SK-N-SH (cell line): ENCODE measurements at regions not wholly inside any gene's neighbourhood (a gene's known extent, or its start where the extent isn't known, plus 50 kb on each side); places are given as distances from the start of the nearest gene placed in this dataset.

ENCODE experiments used
- CTCF ChIA-PET: fragments of 300-600, 350-600 bp; formaldehyde crosslinking; extraction: SDS; loops from one replicate; lab custom pipeline; 2021; lab: Yijun Ruan, JAX
- POLR2A ChIA-PET: fragments of 350-600 bp; sonication (Branson Sonifier 250); formaldehyde crosslinking; extraction: SDS; loops from one replicate; lab custom pipeline; 2020; ENCODE audit warnings: antibody characterized with exemption, inconsistent platforms; lab: Yijun Ruan, JAX
- DNase-seq: peaks from one replicate; pipeline ENCODE4 v3.0.0; 2012
- H2AFZ ChIP-seq: fragments of 200-600 bp; sonication (generic); 2 replicates; pipeline ENCODE4 v1.8.1; 2016; ENCODE audit warnings: antibody characterized with exemption, mild to moderate bottlenecking, low read depth
- H3F3A ChIP-seq: fragments of 200-600 bp; sonication (generic); replicated peaks from 2 replicates; pipeline ENCODE3; 2016; ENCODE audit warnings: antibody characterized with exemption, mild to moderate bottlenecking; ENCODE audit not compliant: insufficient read depth
- H3K27ac ChIP-seq, 2 experiments: fragments of 200-500 bp in 1 of 2; fragments of 200-600 bp in 1 of 2; sonication (Bioruptor generic) in 1 of 2; sonication (generic), shearing (Covaris generic) in 1 of 2; 2 replicates each; pipeline versions ENCODE4 v1.5.1 to v1.6.1; 2014 to 2016; ENCODE audit warnings: low read depth in 2 of 2, inconsistent platforms in 1 of 2, low read length in 1 of 2, mild to moderate bottlenecking in 1 of 2, mixed read lengths in 1 of 2
- H3K27me3 ChIP-seq: fragments of 200-600 bp; sonication (generic), shearing (Covaris generic); 2 replicates; pipeline ENCODE4 v1.6.1; 2016; ENCODE audit warnings: mixed run types; ENCODE audit not compliant: insufficient read depth
- H3K36me3 ChIP-seq, 2 experiments: fragments of 200-500 bp in 1 of 2; fragments of 200-600 bp in 1 of 2; sonication (Bioruptor generic) in 1 of 2; sonication (generic) in 1 of 2; replicated peaks in 1 of 2; 2 replicates each; pipeline versions ENCODE3 to v1.5.1; 2014 to 2016; ENCODE audit warnings: low read length in 1 of 2, mild to moderate bottlenecking in 1 of 2; ENCODE audit not compliant: insufficient read depth in 2 of 2, control insufficient read depth in 1 of 2
- H3K4me1 ChIP-seq, 2 experiments: fragments of 200-500 bp in 1 of 2; fragments of 200-600 bp in 1 of 2; sonication (Bioruptor generic) in 1 of 2; sonication (generic), shearing (Covaris generic) in 1 of 2; 2 replicates each; pipeline versions ENCODE4 v1.5.1 to v1.6.1; 2014 to 2016; ENCODE audit warnings: low read depth in 1 of 2, low read length in 1 of 2, mixed run types in 1 of 2; ENCODE audit not compliant: insufficient read depth in 2 of 2, control insufficient read depth in 1 of 2
- H3K4me2 ChIP-seq: fragments of 200-600 bp; sonication (generic), shearing (Covaris generic); 2 replicates; pipeline ENCODE4 v1.6.1; 2017; ENCODE audit warnings: mixed run types
- H3K4me3 ChIP-seq, 2 experiments: fragments of 200-500 bp in 1 of 2; fragments of 200-600 bp in 1 of 2; sonication (Bioruptor generic) in 1 of 2; sonication (generic), shearing (Covaris generic) in 1 of 2; 2 replicates each; pipeline versions ENCODE4 v1.5.1 to v1.8.1; 2014 to 2016; ENCODE audit warnings: low read depth in 2 of 2, inconsistent platforms in 1 of 2, low read length in 1 of 2, mild to moderate bottlenecking in 1 of 2, mixed read lengths in 1 of 2, moderate library complexity in 1 of 2
- H3K79me2 ChIP-seq: fragments of 200-600 bp; sonication (generic); 2 replicates; pipeline ENCODE4 v1.8.1; 2017; ENCODE audit warnings: mild to moderate bottlenecking; ENCODE audit not compliant: insufficient read depth
- H3K9ac ChIP-seq: fragments of 200-600 bp; sonication (generic); 2 replicates; pipeline ENCODE4 v1.6.1; 2017; ENCODE audit warnings: mixed run types
- H3K9me2 ChIP-seq: fragments of 200-600 bp; sonication (generic); 2 replicates; pipeline ENCODE4 v1.6.1; 2017; ENCODE audit warnings: mixed run types
- H3K9me3 ChIP-seq: fragments of 200-600 bp; sonication (generic); 2 replicates; pipeline ENCODE4 v1.6.1; 2017; ENCODE audit warnings: mixed run types, mild to moderate bottlenecking, moderate library complexity
- H4K20me1 ChIP-seq: fragments of 200-600 bp; sonication (generic); 2 replicates; pipeline ENCODE4 v1.6.1; 2017; ENCODE audit warnings: mild to moderate bottlenecking, mixed run types; ENCODE audit not compliant: insufficient read depth
- CHD2 ChIP-seq: fragments of 150-350 bp; IDR thresholded peaks from 2 replicates; pipeline ENCODE4 v1.6.1; 2018; ENCODE audit warnings: low read length; ENCODE audit not compliant: partially characterized antibody
- ELF1 ChIP-seq: IDR thresholded peaks from 2 replicates; pipeline ENCODE4 v1.4.0; 2012
- EP300 ChIP-seq, 2 experiments: IDR thresholded peaks; 2 replicates each; pipeline versions ENCODE4 v1.4.0 to v1.6.1; 2012; ENCODE audit warnings: borderline replicate concordance in 1 of 2, low read depth in 1 of 2, low read length in 1 of 2
- FOSL2 ChIP-seq: IDR thresholded peaks from 2 replicates; pipeline ENCODE4 v1.4.0; 2012; ENCODE audit warnings: low read depth, mild to moderate bottlenecking, moderate library complexity, borderline replicate concordance
- FOXM1 ChIP-seq: IDR thresholded peaks from 2 replicates; pipeline ENCODE4 v1.4.0; 2012; ENCODE audit warnings: low read depth, mild to moderate bottlenecking
- MXI1 ChIP-seq: IDR thresholded peaks from 2 replicates; pipeline ENCODE4 v1.6.1; 2012; ENCODE audit warnings: mild to moderate bottlenecking, low read depth, low read length, improper control_type of control experiment
- NFIC ChIP-seq: IDR thresholded peaks from 2 replicates; pipeline ENCODE4 v1.4.0; 2012; ENCODE audit warnings: borderline replicate concordance
- NRF1 ChIP-seq: IDR thresholded peaks from 2 replicates; pipeline ENCODE4 v1.6.1; 2012; ENCODE audit warnings: low read depth, mild to moderate bottlenecking, low read length
- RAD21 ChIP-seq: IDR thresholded peaks from 2 replicates; pipeline ENCODE4 v1.6.1; 2012; ENCODE audit warnings: mild to moderate bottlenecking, low read length
- RCOR1 ChIP-seq: fragments of 150-350 bp; IDR thresholded peaks from 2 replicates; pipeline ENCODE4 v1.6.1; 2017; ENCODE audit warnings: antibody characterized with exemption, low read length
- RFX5 ChIP-seq: IDR thresholded peaks from 2 replicates; pipeline ENCODE4 v1.6.1; 2012; ENCODE audit warnings: mild to moderate bottlenecking, improper control_type of control experiment, low read length
- RXRA ChIP-seq: IDR thresholded peaks from 2 replicates; pipeline ENCODE4 v1.4.0; 2012; ENCODE audit warnings: low read depth, mild to moderate bottlenecking, borderline replicate concordance
- SIN3A ChIP-seq: IDR thresholded peaks from 2 replicates; pipeline ENCODE4 v1.6.1; 2012; ENCODE audit warnings: low read depth, mild to moderate bottlenecking, low read length, moderate library complexity, borderline replicate concordance
- SMC3 ChIP-seq: IDR thresholded peaks from 2 replicates; pipeline ENCODE4 v1.6.1; 2012; ENCODE audit warnings: low read depth, low read length, improper control_type of control experiment
- WGBS: methylation state at CpG from one replicate; pipeline ENCODE4 v1.1.6; 2017; ENCODE audit warnings: low lambda C conversion rate; 5-methylcytosine and 5-hydroxymethylcytosine counted together
- TF ChIP-seq, protein P1 (sequence below): fragments of 150-350 bp; IDR thresholded peaks from 2 replicates; pipeline ENCODE4 v1.6.1; 2017; ENCODE audit warnings: antibody characterized with exemption, low read length, low read depth, borderline replicate concordance
- TF ChIP-seq, protein P2 (sequence below): IDR thresholded peaks from 2 replicates; pipeline ENCODE4 v1.4.0; 2012; ENCODE audit warnings: low read depth, borderline replicate concordance
- TF ChIP-seq, protein P3 (sequence below): IDR thresholded peaks from 2 replicates; pipeline ENCODE4 v1.4.0; 2012; ENCODE audit warnings: low read depth
- TF ChIP-seq, protein P4 (sequence below): fragments of 150-350 bp; IDR thresholded peaks from 2 replicates; pipeline ENCODE4 v1.6.1; 2016; ENCODE audit warnings: mild to moderate bottlenecking, low read depth, low read length
- TF ChIP-seq, protein P5 (sequence below): IDR thresholded peaks from 2 replicates; pipeline ENCODE4; 2012

DNA sequence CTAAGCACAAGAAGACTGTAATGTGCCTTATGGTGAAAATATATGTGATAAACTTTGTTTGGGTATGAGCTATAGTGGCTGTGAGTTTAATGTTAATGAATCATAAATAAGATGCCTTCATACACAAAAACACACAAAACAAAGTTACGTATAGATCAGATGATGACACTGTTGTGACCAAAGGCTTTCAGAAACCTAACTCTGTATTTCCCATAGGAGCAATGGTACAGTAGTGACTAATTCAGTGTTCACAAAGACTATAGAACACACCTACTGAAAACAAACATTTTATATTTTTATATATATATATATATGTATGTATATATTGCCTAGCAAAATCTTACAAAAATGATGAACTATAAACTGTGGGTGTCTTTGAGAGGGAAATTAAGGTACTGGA, 393.8 kb upstream of the DCN start:
- TF ChIP-seq CHD2 = no peak
- TF ChIP-seq, protein P1, sequence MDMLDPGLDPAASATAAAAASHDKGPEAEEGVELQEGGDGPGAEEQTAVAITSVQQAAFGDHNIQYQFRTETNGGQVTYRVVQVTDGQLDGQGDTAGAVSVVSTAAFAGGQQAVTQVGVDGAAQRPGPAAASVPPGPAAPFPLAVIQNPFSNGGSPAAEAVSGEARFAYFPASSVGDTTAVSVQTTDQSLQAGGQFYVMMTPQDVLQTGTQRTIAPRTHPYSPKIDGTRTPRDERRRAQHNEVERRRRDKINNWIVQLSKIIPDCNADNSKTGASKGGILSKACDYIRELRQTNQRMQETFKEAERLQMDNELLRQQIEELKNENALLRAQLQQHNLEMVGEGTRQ = no peak
- TF ChIP-seq RCOR1 = no peak
- TF ChIP-seq, protein P2, sequence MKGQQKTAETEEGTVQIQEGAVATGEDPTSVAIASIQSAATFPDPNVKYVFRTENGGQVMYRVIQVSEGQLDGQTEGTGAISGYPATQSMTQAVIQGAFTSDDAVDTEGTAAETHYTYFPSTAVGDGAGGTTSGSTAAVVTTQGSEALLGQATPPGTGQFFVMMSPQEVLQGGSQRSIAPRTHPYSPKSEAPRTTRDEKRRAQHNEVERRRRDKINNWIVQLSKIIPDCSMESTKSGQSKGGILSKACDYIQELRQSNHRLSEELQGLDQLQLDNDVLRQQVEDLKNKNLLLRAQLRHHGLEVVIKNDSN = no peak
- no peak for TF ChIP-seq EP300 (IDR thresholded peaks at IDR 0.05; ENCODE audit: borderline replicate concordance in 1 of 2, low read depth in 1 of 2, low read length in 1 of 2)
- no peak for TF ChIP-seq NRF1
- TF ChIP-seq, protein P3, sequence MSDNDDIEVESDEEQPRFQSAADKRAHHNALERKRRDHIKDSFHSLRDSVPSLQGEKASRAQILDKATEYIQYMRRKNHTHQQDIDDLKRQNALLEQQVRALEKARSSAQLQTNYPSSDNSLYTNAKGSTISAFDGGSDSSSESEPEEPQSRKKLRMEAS = no peak
- TF ChIP-seq, protein P4, sequence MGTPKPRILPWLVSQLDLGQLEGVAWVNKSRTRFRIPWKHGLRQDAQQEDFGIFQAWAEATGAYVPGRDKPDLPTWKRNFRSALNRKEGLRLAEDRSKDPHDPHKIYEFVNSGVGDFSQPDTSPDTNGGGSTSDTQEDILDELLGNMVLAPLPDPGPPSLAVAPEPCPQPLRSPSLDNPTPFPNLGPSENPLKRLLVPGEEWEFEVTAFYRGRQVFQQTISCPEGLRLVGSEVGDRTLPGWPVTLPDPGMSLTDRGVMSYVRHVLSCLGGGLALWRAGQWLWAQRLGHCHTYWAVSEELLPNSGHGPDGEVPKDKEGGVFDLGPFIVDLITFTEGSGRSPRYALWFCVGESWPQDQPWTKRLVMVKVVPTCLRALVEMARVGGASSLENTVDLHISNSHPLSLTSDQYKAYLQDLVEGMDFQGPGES = no peak
- no peaks in the 10 kb centered on the region for H3K9me2 ChIP-seq
- CTCF ChIA-PET = interaction anchor here (1.0 to 7.7 kb wide), 3 partner anchors 195 to 1074 kb away, joined by 3 to 72 read pairs (median 6); no protein-coding TSS in a partner anchor
- no peaks in the 10 kb centered on the region for H3K27me3 ChIP-seq
- POLR2A ChIA-PET = no interaction called here
- no peaks in the 10 kb centered on the region for H3K9me3 ChIP-seq
- peak overlapping the region in 1 of 2 experiments; percentile 99; a peak in 2 of 4 replicates for H3K27ac ChIP-seq
- no peaks in the 10 kb centered on the region for H4K20me1 ChIP-seq
- H3K36me3 ChIP-seq = no peaks in the 10 kb centered on the region
- no peak overlapping the region for H3K4me3 ChIP-seq
- no peaks in the 10 kb centered on the region for H3F3A ChIP-seq
- no peaks in the 10 kb centered on the region for H3K79me2 ChIP-seq
- H3K4me1 ChIP-seq = peaks cover 9 to 22% of the 10 kb centered on the region in 2 experiments; a peak in 3 of 4 replicates
- no peak for DNase-seq
- WGBS = 96% methylated on average over 1 of the region's 1 CpG
- H3K4me2 ChIP-seq = no peak overlapping the region
- no peak overlapping the region for H3K9ac ChIP-seq
- H2AFZ ChIP-seq = no peak overlapping the region

DNA sequence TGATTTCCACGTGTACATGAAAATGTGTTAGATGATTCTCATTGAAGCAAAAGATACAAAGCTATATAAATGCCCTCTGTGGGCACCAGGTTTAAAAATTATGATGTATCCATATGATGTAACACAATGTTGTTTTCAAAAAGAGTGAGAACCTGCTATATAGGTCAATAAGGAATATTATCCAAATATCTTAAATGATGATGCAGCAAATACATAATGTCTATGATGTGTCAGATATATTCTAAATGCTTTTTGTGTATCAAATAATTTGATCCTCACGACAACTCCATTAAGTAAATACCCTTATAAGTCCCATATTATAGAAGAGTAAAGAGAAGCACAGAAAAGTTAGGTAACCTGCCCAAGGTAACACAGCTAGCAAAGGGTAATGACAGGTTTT, 393.0 kb upstream of the DCN start:
- Histone ChIP-seq H3K9ac (no peak overlapping the region), H3K27me3 (no peaks in the 10 kb centered on the region), H4K20me1 (no peaks in the 10 kb centered on the region), H3K79me2 (no peaks in the 10 kb centered on the region), H3K27ac (no peak overlapping the region), H2AFZ (no peak overlapping the region), H3K9me2 (no peaks in the 10 kb centered on the region), H3K36me3 (no peaks in the 10 kb centered on the region), H3F3A (no peaks in the 10 kb centered on the region), H3K4me2 (no peak overlapping the region), H3K4me1 (peaks cover 9 to 21% of the 10 kb centered on the region in 2 experiments; a peak in 3 of 4 replicates), H3K9me3 (no peaks in the 10 kb centered on the region), H3K4me3 (no peak overlapping the region)
- DNase-seq = no peak
- ChIA-PET POLR2A (interaction anchor here (1.5 kb wide), 1 partner anchor 569 kb away, joined by 3 read pairs; no protein-coding TSS in a partner anchor), CTCF (interaction anchor here (0.9 to 7.7 kb wide), 6 partner anchors 12 to 1075 kb away, joined by 3 to 72 read pairs (median 4); no protein-coding TSS in a partner anchor)
- TF ChIP-seq RAD21 = no peak
- TF ChIP-seq, protein P1 = no peak
- no peak for TF ChIP-seq ELF1
- TF ChIP-seq, protein P2 = no peak
- no peak for TF ChIP-seq MXI1
- TF ChIP-seq RFX5 = no peak
- no peak for TF ChIP-seq RXRA
- no peak for TF ChIP-seq FOSL2
- TF ChIP-seq NRF1 = no peak
- TF ChIP-seq, protein P4 = no peak
- no peak for TF ChIP-seq SIN3A
- TF ChIP-seq SMC3 = no peak
- TF ChIP-seq, protein P5, sequence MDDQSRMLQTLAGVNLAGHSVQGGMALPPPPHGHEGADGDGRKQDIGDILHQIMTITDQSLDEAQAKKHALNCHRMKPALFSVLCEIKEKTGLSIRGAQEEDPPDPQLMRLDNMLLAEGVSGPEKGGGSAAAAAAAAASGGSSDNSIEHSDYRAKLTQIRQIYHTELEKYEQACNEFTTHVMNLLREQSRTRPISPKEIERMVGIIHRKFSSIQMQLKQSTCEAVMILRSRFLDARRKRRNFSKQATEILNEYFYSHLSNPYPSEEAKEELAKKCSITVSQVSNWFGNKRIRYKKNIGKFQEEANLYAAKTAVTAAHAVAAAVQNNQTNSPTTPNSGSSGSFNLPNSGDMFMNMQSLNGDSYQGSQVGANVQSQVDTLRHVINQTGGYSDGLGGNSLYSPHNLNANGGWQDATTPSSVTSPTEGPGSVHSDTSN = no peak
- no peak for TF ChIP-seq EP300 (IDR thresholded peaks at IDR 0.05; ENCODE audit: borderline replicate concordance in 1 of 2, low read depth in 1 of 2, low read length in 1 of 2)
- no peak for TF ChIP-seq NFIC
- TF ChIP-seq FOXM1 = no peak
- no peak for TF ChIP-seq CHD2
- 72% methylated on average over 2 of the region's 2 CpGs for WGBS
